HEK293 (cell line): ENCODE measurements at regions not wholly inside any gene's neighbourhood (a gene's known extent, or its start where the extent isn't known, plus 50 kb on each side); places are given as distances from the start of the nearest gene placed in this dataset.
"Not testable (repeated sequence)": the region's sequence is repeated elsewhere in the genome, so short reads cannot be mapped to it uniquely, and the experiment has no call there.

ENCODE experiments used
- CTCF ChIA-PET: fragments of 350-600 bp; formaldehyde crosslinking; extraction: SDS; loops from one replicate; lab custom pipeline; 2021; ENCODE audit warnings: antibody characterized with exemption; lab: Yijun Ruan, JAX
- POLR2A ChIA-PET: fragments of 300-600 bp; formaldehyde crosslinking; extraction: SDS; loops from one replicate; lab custom pipeline; 2020; ENCODE audit warnings: antibody characterized with exemption, inconsistent platforms; lab: Yijun Ruan, JAX
- H3K27ac ChIP-seq: fragments of 200-500 bp; sonication (Bioruptor generic); 2 replicates; pipeline ENCODE4 v1.5.1; 2014; ENCODE audit warnings: low read depth, low read length, control low read depth, inconsistent platforms; ENCODE audit errors: extremely low read depth
- H3K36me3 ChIP-seq, 2 experiments: fragments of 200-500 bp in 1 of 2; sonication (Bioruptor generic) in 1 of 2; 1 replicate in 1 of 2; 2 replicates in 1 of 2; pipeline ENCODE4 v1.5.1; 2014 to 2017; ENCODE audit warnings: inconsistent platforms in 2 of 2, low read length in 2 of 2; ENCODE audit not compliant: control insufficient read depth in 2 of 2, insufficient read depth in 1 of 2
- H3K4me1 ChIP-seq: fragments of 200-500 bp; sonication (Bioruptor generic); 2 replicates; pipeline ENCODE4 v1.5.1; 2014; ENCODE audit warnings: mild to moderate bottlenecking, low read length, inconsistent platforms; ENCODE audit not compliant: control insufficient read depth, insufficient read depth
- H3K4me3 ChIP-seq: 2 replicates; pipeline ENCODE4 v1.5.1; 2011; ENCODE audit warnings: low read depth, mild to moderate bottlenecking, control low read depth, low read length, moderate library complexity
- H3K9me3 ChIP-seq: fragments of 200-500 bp; sonication (Bioruptor generic); 2 replicates; pipeline ENCODE4 v1.5.1; 2014; ENCODE audit warnings: low read depth, low read length, inconsistent platforms; ENCODE audit not compliant: control insufficient read depth, insufficient read depth
- BCL6B ChIP-seq: fragments of 450-650 bp; formaldehyde crosslinking; IDR thresholded peaks from 2 replicates; pipeline ENCODE4 v1.5.1; 2017; ENCODE audit warnings: missing biosample characterization, missing genetic modification characterization
- HOXA7 ChIP-seq: sonication (generic); formaldehyde crosslinking; IDR thresholded peaks from 2 replicates; pipeline ENCODE4 v1.8.1; 2022; ENCODE audit warnings: missing genetic modification reagents, borderline replicate concordance
- HOXC10 ChIP-seq: sonication (generic); formaldehyde crosslinking; IDR thresholded peaks from 2 replicates; pipeline ENCODE4 v1.8.1; 2023; ENCODE audit warnings: mild to moderate bottlenecking, missing genetic modification reagents
- OVOL3 ChIP-seq: fragments of 450-650 bp; formaldehyde crosslinking; IDR thresholded peaks from 2 replicates; pipeline ENCODE4 v1.5.1; 2016; ENCODE audit warnings: missing biosample characterization, missing genetic modification characterization
- PRDM4 ChIP-seq: fragments of 450-650 bp; formaldehyde crosslinking; IDR thresholded peaks from 2 replicates; pipeline ENCODE4 v1.5.1; 2017; ENCODE audit warnings: missing biosample characterization, missing genetic modification characterization
- SP3 ChIP-seq: fragments of 450-650 bp; formaldehyde crosslinking; IDR thresholded peaks from 2 replicates; pipeline ENCODE4 v1.5.1; 2016; ENCODE audit warnings: missing biosample characterization, missing genetic modification characterization
- ZBTB44 ChIP-seq: fragments of 450-650 bp; IDR thresholded peaks from 2 replicates; pipeline ENCODE4 v1.5.1; 2018; ENCODE audit warnings: missing biosample characterization, mild to moderate bottlenecking, missing genetic modification characterization
- ZNF146 ChIP-seq: fragments of 450-650 bp; formaldehyde crosslinking; IDR thresholded peaks from 2 replicates; pipeline ENCODE4 v1.5.1; 2016; ENCODE audit warnings: missing biosample characterization, missing genetic modification characterization
- ZNF19 ChIP-seq: fragments of 450-650 bp; formaldehyde crosslinking; IDR thresholded peaks from 2 replicates; pipeline ENCODE4; 2016; ENCODE audit warnings: missing biosample characterization, missing genetic modification characterization, low read depth
- ZNF239 ChIP-seq: fragments of 450-650 bp; formaldehyde crosslinking; IDR thresholded peaks from 2 replicates; pipeline ENCODE4 v1.5.1; 2016; ENCODE audit warnings: missing biosample characterization, missing genetic modification characterization
- ZNF398 ChIP-seq: fragments of 450-650 bp; formaldehyde crosslinking; IDR thresholded peaks from 2 replicates; pipeline ENCODE4 v1.5.1; 2017; ENCODE audit warnings: missing biosample characterization, missing genetic modification characterization
- ZNF544 ChIP-seq: fragments of 450-650 bp; formaldehyde crosslinking; IDR thresholded peaks from 2 replicates; pipeline ENCODE4 v1.5.0; 2017; ENCODE audit warnings: missing biosample characterization, missing genetic modification characterization
- ZNF561 ChIP-seq: fragments of 450-650 bp; IDR thresholded peaks from 2 replicates; pipeline ENCODE4 v1.5.1; 2018; ENCODE audit warnings: missing biosample characterization, missing genetic modification characterization, borderline replicate concordance
- ZNF692 ChIP-seq: fragments of 450-650 bp; formaldehyde crosslinking; IDR thresholded peaks from 2 replicates; pipeline ENCODE4 v1.5.1; 2016; ENCODE audit warnings: missing biosample characterization, missing genetic modification characterization

DNA sequence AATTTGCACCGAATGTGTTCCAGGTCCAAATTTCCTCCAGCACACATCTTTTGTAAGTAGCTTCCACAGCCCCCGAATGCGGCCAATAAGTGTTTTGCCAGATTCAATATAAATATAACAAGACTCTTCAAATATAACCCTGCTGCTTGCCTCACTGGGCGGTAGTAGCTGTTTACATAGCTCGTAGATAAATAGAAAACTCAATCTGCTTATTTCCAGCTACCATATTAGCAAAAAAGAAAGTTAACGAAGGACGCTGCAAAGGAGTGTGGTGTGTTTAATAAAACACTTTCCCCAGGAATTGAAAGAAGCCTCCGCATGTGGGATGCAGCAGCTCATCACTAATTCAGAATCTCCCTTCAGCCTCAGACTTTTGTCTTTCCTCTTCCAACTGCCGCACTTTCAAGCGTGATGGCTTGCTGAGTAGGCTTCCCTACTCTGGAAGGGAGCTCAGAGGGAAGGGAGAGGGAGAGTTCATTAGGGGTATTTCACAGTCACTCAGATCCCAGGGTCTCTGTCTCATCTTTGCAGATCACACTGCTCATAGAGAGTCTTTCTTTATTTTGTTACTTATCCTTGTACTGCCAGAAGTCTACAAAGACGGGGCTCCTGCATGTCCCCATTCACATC is 367.0 kb downstream of the RND3 start:
- H3K4me3 ChIP-seq, result no peak overlapping the region

DNA sequence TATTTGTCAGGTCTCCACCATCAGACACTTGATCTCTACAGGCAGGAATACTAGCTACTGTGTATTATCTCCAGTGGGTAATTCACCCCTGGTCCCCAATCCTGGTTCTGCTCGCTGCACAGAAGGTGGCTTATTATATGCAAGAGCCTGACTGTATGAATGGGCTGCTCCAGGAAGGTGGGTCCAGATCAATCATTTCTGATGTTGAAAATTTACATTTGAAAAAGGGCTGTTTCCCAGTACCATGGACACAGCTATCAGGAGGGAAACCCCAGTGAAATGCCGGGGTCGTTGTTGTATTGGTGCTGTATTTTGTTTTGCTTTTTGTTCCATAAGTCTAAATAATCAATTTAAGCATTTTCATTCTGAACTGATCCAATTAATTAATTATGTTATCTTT is 367.6 kb downstream of the RND3 start:
- H3K4me1 ChIP-seq, result no peaks in the 10 kb centered on the region
- TF ChIP-seq ZNF398 (tag by site-specific recombination), result no peak
- TF ChIP-seq PRDM4 (tag by site-specific recombination), result no peak
- TF ChIP-seq ZNF561 (tag by site-specific recombination), result no peak
- no peak for TF ChIP-seq BCL6B (tag by site-specific recombination)
- no peak for TF ChIP-seq ZNF19 (tag by site-specific recombination)
- TF ChIP-seq, all 188 proteins: peak for 0
- H3K27ac ChIP-seq, result no peak overlapping the region

More for the DNA sequence above, 367.0 kb downstream of the RND3 start:
- H3K36me3 ChIP-seq, result no peaks in the 10 kb centered on the region
- CTCF ChIA-PET, result interaction anchor here (0.6 to 1.7 kb wide), 2 partner anchors 13 to 34 kb away, joined by 3 read pairs; no protein-coding TSS in a partner anchor
- TF ChIP-seq ZNF544, result no peak
- TF ChIP-seq ZBTB44 (tag by site-specific recombination), result no peak
- no peak for TF ChIP-seq SP3 (tag by site-specific recombination)
- TF ChIP-seq OVOL3 (tag by site-specific recombination), result no peak
- no peak for TF ChIP-seq HOXA7 (CRISPR knock-in tag)
- no peak for TF ChIP-seq HOXC10 (CRISPR knock-in tag)
- TF ChIP-seq ZNF239, result no peak
- no peak for TF ChIP-seq ZNF146 (tag by site-specific recombination)
- no peak for TF ChIP-seq ZNF692 (tag by site-specific recombination)
- H3K27ac ChIP-seq, result no peak overlapping the region
- H3K4me1 ChIP-seq, result no peaks in the 10 kb centered on the region
- H3K9me3 ChIP-seq, result no peaks in the 10 kb centered on the region
- POLR2A ChIA-PET, result interaction anchor here (0.5 kb wide), 1 partner anchor 77 kb away, joined by 7 read pairs; no protein-coding TSS in a partner anchor

GRCh38 chr2:150114089-150114488 is 373.4 kb downstream of the RND3 start:
- H3K4me3 ChIP-seq, H3K27ac ChIP-seq, CTCF ChIA-PET, H3K36me3 ChIP-seq, H3K9me3 ChIP-seq, H3K4me1 ChIP-seq, POLR2A ChIA-PET: not testable (repeated sequence)

More for the DNA sequence above, 367.6 kb downstream of the RND3 start:
- H3K36me3 ChIP-seq, result no peaks in the 10 kb centered on the region
- no peak overlapping the region for H3K4me3 ChIP-seq
- CTCF ChIA-PET, result no interaction called here
- POLR2A ChIA-PET, result interaction anchor here (0.5 kb wide), 1 partner anchor 77 kb away, joined by 7 read pairs; no protein-coding TSS in a partner anchor
- no peaks in the 10 kb centered on the region for H3K9me3 ChIP-seq
